KMS-11 (cell line): ENCODE measurements at regions not wholly inside any gene's neighbourhood (a gene's known extent, or its start where the extent isn't known, plus 50 kb on each side); places are given as distances from the start of the nearest gene placed in this dataset.
"Not testable (repeated sequence)": the region's sequence is repeated elsewhere in the genome, so short reads cannot be mapped to it uniquely, and the experiment has no call there.

Experiments
- H2AFZ ChIP-seq: fragments of 200-600 bp; sonication (generic); 2 replicates; pipeline ENCODE4 v1.6.1; 2016; ENCODE audit warnings: antibody characterized with exemption, mixed run types, low read depth
- H3K27ac ChIP-seq: fragments of 200-600 bp; sonication (generic); 2 replicates; pipeline ENCODE4 v1.6.1; 2016; ENCODE audit warnings: mild to moderate bottlenecking, mixed run types
- H3K27me3 ChIP-seq: fragments of 200-600 bp; sonication (generic); 2 replicates; pipeline ENCODE4 v1.6.1; 2017; ENCODE audit warnings: mild to moderate bottlenecking, low read depth, mixed run types, moderate library complexity; ENCODE audit not compliant: insufficient read depth
- H3K36me3 ChIP-seq: fragments of 200-600 bp; sonication (generic); 2 replicates; pipeline ENCODE4 v1.6.1; 2017; ENCODE audit warnings: mild to moderate bottlenecking, mixed run types; ENCODE audit not compliant: insufficient read depth
- H3K4me1 ChIP-seq: fragments of 200-600 bp; sonication (generic); 2 replicates; pipeline ENCODE4 v1.6.1; 2016; ENCODE audit warnings: mild to moderate bottlenecking, low read depth, mixed run types; ENCODE audit not compliant: poor library complexity, severe bottlenecking
- H3K4me2 ChIP-seq: fragments of 200-600 bp; sonication (generic); 2 replicates; pipeline ENCODE4 v1.7.0; 2016; ENCODE audit warnings: mild to moderate bottlenecking, mixed run types
- H3K4me3 ChIP-seq: fragments of 200-600 bp; sonication (generic); IDR thresholded peaks from 2 replicates; pipeline ENCODE4 v1.6.1; 2017; ENCODE audit warnings: low read depth, low read length, mixed read lengths; ENCODE audit not compliant: insufficient read depth
- H3K79me2 ChIP-seq: fragments of 200-600 bp; sonication (generic); 2 replicates; pipeline ENCODE4 v1.6.1; 2016; ENCODE audit warnings: low read depth, mixed run types; ENCODE audit not compliant: insufficient read depth
- H3K9ac ChIP-seq: fragments of 200-600 bp; sonication (generic); 2 replicates; pipeline ENCODE4 v1.6.1; 2016; ENCODE audit warnings: mild to moderate bottlenecking, mixed run types
- H4K20me1 ChIP-seq: fragments of 200-600 bp; sonication (generic); 2 replicates; pipeline ENCODE4 v1.6.1; 2016; ENCODE audit warnings: mild to moderate bottlenecking, mixed run types; ENCODE audit not compliant: insufficient read depth
- CTCF ChIP-seq: fragments of 200-600 bp; sonication (generic); conservative IDR thresholded peaks from 2 replicates; pipeline ENCODE4 v1.6.1; 2017; ENCODE audit warnings: low read depth, mild to moderate bottlenecking, antibody characterized with exemption, low read length, moderate library complexity, mixed read lengths

GRCh38 chr18:26624443-26624842 lies 76.1 kb upstream of the KCTD1 start:
- no peak for TF ChIP-seq CTCF
- H4K20me1 ChIP-seq = no peaks in the 10 kb centered on the region
- no peak overlapping the region for H3K4me3 ChIP-seq
- H3K79me2 ChIP-seq = no peaks in the 10 kb centered on the region
- no peaks in the 10 kb centered on the region for H3K27me3 ChIP-seq
- H3K9ac ChIP-seq = no peak overlapping the region
- H3K4me1 ChIP-seq = no peaks in the 10 kb centered on the region
- no peak overlapping the region for H3K4me2 ChIP-seq
- H3K36me3 ChIP-seq = no peaks in the 10 kb centered on the region
- no peak overlapping the region for H2AFZ ChIP-seq
- no peak overlapping the region for H3K27ac ChIP-seq

GRCh38 chr18:26623314-26623713 lies 75.0 kb upstream of the KCTD1 start:
- not testable (repeated sequence) for H3K4me1 ChIP-seq, H3K36me3 ChIP-seq, H3K27me3 ChIP-seq, H3K9ac ChIP-seq, H3K4me2 ChIP-seq, H2AFZ ChIP-seq, H3K27ac ChIP-seq, H3K79me2 ChIP-seq, H4K20me1 ChIP-seq, H3K4me3 ChIP-seq

- no peak overlapping the region for H3K9ac ChIP-seq
- no peak overlapping the region for H2AFZ ChIP-seq
Measured at GRCh38 chr18:26621161-26622026, 73.0 kb upstream of the KCTD1 start.

GRCh38 chr18:26619350-26619749 lies 71.0 kb upstream of the KCTD1 start:
- Histone ChIP-seq H3K27ac (no peak overlapping the region), H3K4me3 (no peak overlapping the region)

More at GRCh38 chr18:26621161-26622026, 73.0 kb upstream of the KCTD1 start:
- Histone ChIP-seq H3K4me3 (no peak overlapping the region), H3K27me3 (no peaks in the 10 kb centered on the region), H3K79me2 (no peaks in the 10 kb centered on the region), H3K4me1 (no peaks in the 10 kb centered on the region), H3K4me2 (no peak overlapping the region), H3K36me3 (no peaks in the 10 kb centered on the region), H3K27ac (no peak overlapping the region), H4K20me1 (no peaks in the 10 kb centered on the region)
- TF ChIP-seq CTCF = 0 out of 2 replicates have a peak, but pooled peaks have one; percentile 20

More at GRCh38 chr18:26619350-26619749, 71.0 kb upstream of the KCTD1 start:
- Histone ChIP-seq H3K9ac (no peak overlapping the region), H3K36me3 (no peaks in the 10 kb centered on the region), H3K27me3 (no peaks in the 10 kb centered on the region), H3K4me1 (no peaks in the 10 kb centered on the region), H2AFZ (no peak overlapping the region), H3K79me2 (no peaks in the 10 kb centered on the region), H4K20me1 (no peaks in the 10 kb centered on the region), H3K4me2 (no peak overlapping the region)
- no peak for TF ChIP-seq CTCF
